ENCODE measurements at regions not wholly inside any gene's neighbourhood (a gene's known extent, or its start where the extent isn't known, plus 50 kb on each side); places are given as distances from the start of the nearest gene placed in this dataset.

DNA sequence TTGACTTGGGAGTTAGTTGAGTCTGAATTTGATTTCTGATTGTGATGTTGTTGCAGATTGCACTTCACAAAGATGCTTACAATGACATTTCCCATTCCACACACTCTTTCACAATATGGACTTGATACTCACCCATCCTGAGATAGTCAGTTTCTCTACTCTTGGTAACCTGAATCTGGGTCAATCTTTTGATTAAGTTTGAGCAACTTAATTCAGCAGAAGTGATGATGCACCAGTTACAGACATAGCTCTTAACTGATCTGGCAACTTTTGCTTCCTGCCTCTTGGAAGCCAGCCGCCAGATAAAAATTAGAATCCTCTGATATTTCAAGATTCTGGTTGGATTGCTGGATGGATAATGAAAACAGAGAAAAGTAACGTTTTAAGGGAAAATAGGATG, 79.7 kb upstream of the OSMR start:
- Histone ChIP-seq H3K4me2 (ENCODE audit: low read depth, low read length) (no peak overlapping the region), H3K9ac (ENCODE audit: insufficient read depth, low read depth, low read length) (no peak overlapping the region), H3K79me2 (ENCODE audit: insufficient read depth, low read length) (no peaks in the 10 kb centered on the region), H3K27ac (ENCODE audit: extremely low read length, insufficient read depth, low read length) (no peak overlapping the region), H2AFZ (ENCODE audit: low read length) (no peak overlapping the region), H3K9me3 (ENCODE audit: low read length) (peaks cover 9% of the 10 kb centered on the region), H3K27me3 (ENCODE audit: control insufficient read depth in 1 of 2, insufficient read depth in 2 of 2, low read length in 2 of 2) (peaks cover 0 to 5% of the 10 kb centered on the region in 2 experiments; a peak in 2 of 5 replicates), H4K20me1 (ENCODE audit: insufficient read depth, low read length) (no peaks in the 10 kb centered on the region), H3K36me3 (replicated peaks in 1 of 2; ENCODE audit: control insufficient read depth in 1 of 2, insufficient read depth in 2 of 2, low read length in 2 of 2) (no peaks in the 10 kb centered on the region), H3K4me1 (ENCODE audit: insufficient read depth, low read length) (no peaks in the 10 kb centered on the region), H3K4me3 (replicated peaks in 1 of 3; ENCODE audit: insufficient read depth in 1 of 3, low read depth in 2 of 3, low read length in 3 of 3) (no peak overlapping the region)
- ChIA-PET POLR2A (no interaction called here), CTCF (ENCODE audit: low intra/inter-chr PET ratio, low total read pairs) (no interaction called here)
- no TSS peak for BruUV-seq (replicated peaks)
- WGBS (ENCODE audit: low lambda C conversion rate), result 45% methylated on average over 2 of the region's 2 CpGs
- FAIRE-seq (no peak), ATAC-seq (no peak), DNase-seq (ENCODE audit: low spot score) (no peak)
- in situ Hi-C loops (cut with HindIII; ENCODE audit: extremely low pct_ligation_motif_present, low pct_unique_long_range_greater_than_20kb) (no loop called here), intact Hi-C loops (cut with micrococcal nuclease; ENCODE audit: unreplicated experiment) (no loop called here)
- TF ChIP-seq GLI4 (CRISPR knock-in tag; IDR thresholded peaks at IDR 0.05; ENCODE audit: borderline replicate concordance) (no peak), MAFG (CRISPR knock-in tag; IDR thresholded peaks at IDR 0.05) (no peak)

DNA sequence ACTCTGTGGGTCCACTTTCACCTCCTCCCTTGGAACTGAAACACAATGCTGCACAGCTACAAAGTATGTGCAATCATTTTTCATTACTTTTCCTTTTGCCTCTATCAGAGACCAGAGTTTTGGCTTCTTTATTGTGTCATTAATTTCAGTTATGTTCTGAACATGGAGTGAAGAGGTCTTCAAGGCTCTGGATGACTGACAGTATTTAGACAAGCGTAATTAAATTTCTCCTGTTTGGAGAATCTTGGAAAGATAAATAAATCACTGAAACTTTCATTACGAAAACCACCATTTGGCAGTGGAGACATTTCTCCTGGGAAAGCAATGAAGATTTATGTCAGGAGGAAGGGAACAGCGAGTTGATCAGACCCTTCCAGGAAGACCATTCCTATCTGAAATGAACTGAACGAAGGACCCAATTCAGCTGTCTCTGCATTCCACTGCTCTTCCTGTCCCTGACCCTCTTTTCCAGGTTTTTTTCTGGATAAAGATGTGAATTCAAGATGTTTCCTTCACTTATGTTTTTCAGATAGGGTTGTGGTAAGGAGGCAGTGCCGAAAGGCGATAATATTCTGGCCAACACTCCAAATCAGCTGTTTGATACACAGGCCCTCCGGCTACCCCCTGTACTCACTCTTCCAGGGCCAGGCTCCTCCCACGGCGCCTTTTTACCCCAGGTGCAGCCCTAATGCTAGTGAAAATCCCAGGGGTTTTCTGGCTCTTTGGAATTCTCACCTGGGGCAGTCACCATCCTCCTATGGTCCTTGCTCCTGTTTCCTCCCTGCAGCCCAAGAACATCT, 77.2 kb upstream of the OSMR start:
- WGBS (ENCODE audit: low lambda C conversion rate), result 22% methylated on average over 9 of the region's 9 CpGs
- Histone ChIP-seq H3K9me3 (ENCODE audit: low read length) (peaks cover 9% of the 10 kb centered on the region), H3K4me1 (ENCODE audit: insufficient read depth, low read length) (no peaks in the 10 kb centered on the region), H3K36me3 (replicated peaks in 1 of 2; ENCODE audit: control insufficient read depth in 1 of 2, insufficient read depth in 2 of 2, low read length in 2 of 2) (no peaks in the 10 kb centered on the region), H4K20me1 (ENCODE audit: insufficient read depth, low read length) (no peaks in the 10 kb centered on the region), H3K4me2 (ENCODE audit: low read depth, low read length) (no peak overlapping the region), H3K79me2 (ENCODE audit: insufficient read depth, low read length) (no peaks in the 10 kb centered on the region), H2AFZ (ENCODE audit: low read length) (no peak overlapping the region), H3K4me3 (replicated peaks in 1 of 3; ENCODE audit: insufficient read depth in 1 of 3, low read depth in 2 of 3, low read length in 3 of 3) (no peak overlapping the region), H3K27me3 (ENCODE audit: control insufficient read depth in 1 of 2, insufficient read depth in 2 of 2, low read length in 2 of 2) (peaks cover 0 to 5% of the 10 kb centered on the region in 2 experiments; a peak in 2 of 5 replicates), H3K9ac (ENCODE audit: insufficient read depth, low read depth, low read length) (no peak overlapping the region), H3K27ac (ENCODE audit: extremely low read length, insufficient read depth, low read length) (no peak overlapping the region)
- CTCF ChIA-PET (ENCODE audit: low intra/inter-chr PET ratio, low total read pairs), result no interaction called here
- POLR2A ChIA-PET, result no interaction called here
- no TSS peak for BruUV-seq (replicated peaks)
- intact Hi-C loops (cut with micrococcal nuclease; ENCODE audit: unreplicated experiment), result no loop called here
- FAIRE-seq (no peak), ATAC-seq (no peak), DNase-seq (ENCODE audit: low spot score) (no peak)
- in situ Hi-C loops (cut with HindIII; ENCODE audit: extremely low pct_ligation_motif_present, low pct_unique_long_range_greater_than_20kb), result no loop called here
- TF ChIP-seq, protein P1, sequence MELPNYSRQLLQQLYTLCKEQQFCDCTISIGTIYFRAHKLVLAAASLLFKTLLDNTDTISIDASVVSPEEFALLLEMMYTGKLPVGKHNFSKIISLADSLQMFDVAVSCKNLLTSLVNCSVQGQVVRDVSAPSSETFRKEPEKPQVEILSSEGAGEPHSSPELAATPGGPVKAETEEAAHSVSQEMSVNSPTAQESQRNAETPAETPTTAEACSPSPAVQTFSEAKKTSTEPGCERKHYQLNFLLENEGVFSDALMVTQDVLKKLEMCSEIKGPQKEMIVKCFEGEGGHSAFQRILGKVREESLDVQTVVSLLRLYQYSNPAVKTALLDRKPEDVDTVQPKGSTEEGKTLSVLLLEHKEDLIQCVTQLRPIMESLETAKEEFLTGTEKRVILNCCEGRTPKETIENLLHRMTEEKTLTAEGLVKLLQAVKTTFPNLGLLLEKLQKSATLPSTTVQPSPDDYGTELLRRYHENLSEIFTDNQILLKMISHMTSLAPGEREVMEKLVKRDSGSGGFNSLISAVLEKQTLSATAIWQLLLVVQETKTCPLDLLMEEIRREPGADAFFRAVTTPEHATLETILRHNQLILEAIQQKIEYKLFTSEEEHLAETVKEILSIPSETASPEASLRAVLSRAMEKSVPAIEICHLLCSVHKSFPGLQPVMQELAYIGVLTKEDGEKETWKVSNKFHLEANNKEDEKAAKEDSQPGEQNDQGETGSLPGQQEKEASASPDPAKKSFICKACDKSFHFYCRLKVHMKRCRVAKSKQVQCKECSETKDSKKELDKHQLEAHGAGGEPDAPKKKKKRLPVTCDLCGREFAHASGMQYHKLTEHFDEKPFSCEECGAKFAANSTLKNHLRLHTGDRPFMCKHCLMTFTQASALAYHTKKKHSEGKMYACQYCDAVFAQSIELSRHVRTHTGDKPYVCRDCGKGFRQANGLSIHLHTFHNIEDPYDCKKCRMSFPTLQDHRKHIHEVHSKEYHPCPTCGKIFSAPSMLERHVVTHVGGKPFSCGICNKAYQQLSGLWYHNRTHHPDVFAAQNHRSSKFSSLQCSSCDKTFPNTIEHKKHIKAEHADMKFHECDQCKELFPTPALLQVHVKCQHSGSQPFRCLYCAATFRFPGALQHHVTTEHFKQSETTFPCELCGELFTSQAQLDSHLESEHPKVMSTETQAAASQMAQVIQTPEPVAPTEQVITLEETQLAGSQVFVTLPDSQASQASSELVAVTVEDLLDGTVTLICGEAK (IDR thresholded peaks at IDR 0.05), result no peak
- TF ChIP-seq, protein P1 (CRISPR knock-in tag; IDR thresholded peaks at IDR 0.05), result no peak
- TF ChIP-seq NAIF1 (CRISPR knock-in tag; IDR thresholded peaks at IDR 0.05; ENCODE audit: borderline replicate concordance) (no peak), ZFP82 (CRISPR knock-in tag; IDR thresholded peaks at IDR 0.05; ENCODE audit: borderline replicate concordance) (no peak), KDM5B (CRISPR knock-in tag; IDR thresholded peaks at IDR 0.05; ENCODE audit: borderline replicate concordance) (no peak), PTBP1 (IDR thresholded peaks at IDR 0.05; ENCODE audit: low read depth, low read length, poor library complexity, severe bottlenecking) (no peak)
